ENCODE measurements at regions not wholly inside any gene's neighbourhood (a gene's known extent, or its start where the extent isn't known, plus 50 kb on each side); places are given as distances from the start of the nearest gene placed in this dataset.

- no peaks in the 10 kb centered on the region for H3K4me1 ChIP-seq
- H3K27ac ChIP-seq (replicated peaks) = no peak overlapping the region
- no peak for TF ChIP-seq CTCF (IDR thresholded peaks at IDR 0.05; ENCODE audit: borderline replicate concordance)
- no peaks in the 10 kb centered on the region for H3K36me3 ChIP-seq
- H3K9me3 ChIP-seq (replicated peaks) = no peaks in the 10 kb centered on the region
- no peak overlapping the region for H3K4me3 ChIP-seq
- no peaks in the 10 kb centered on the region for H3K27me3 ChIP-seq (ENCODE audit: low read depth)
- no peak for DNase-seq
- intact Hi-C loops (cut with micrococcal nuclease) = no loop called here
Observed at GRCh38 chr4:165738571-165738970, 134.5 kb upstream of the TLL1 start.

- H3K36me3 ChIP-seq = no peaks in the 10 kb centered on the region
- no peaks in the 10 kb centered on the region for H3K9me3 ChIP-seq (replicated peaks)
- no peak overlapping the region for H3K4me3 ChIP-seq
- DNase-seq = no peak
- H3K4me1 ChIP-seq = no peaks in the 10 kb centered on the region
- no peak overlapping the region for H3K27ac ChIP-seq (replicated peaks)
- TF ChIP-seq CTCF (IDR thresholded peaks at IDR 0.05; ENCODE audit: borderline replicate concordance) = no peak
- H3K27me3 ChIP-seq (ENCODE audit: low read depth) = no peaks in the 10 kb centered on the region
- intact Hi-C loops (cut with micrococcal nuclease) = no loop called here
Observed at GRCh38 chr4:165740911-165741310, 132.1 kb upstream of the TLL1 start.

GRCh38 chr4:165743422-165743821 is 129.6 kb upstream of the TLL1 start:
- Histone ChIP-seq H3K27ac (replicated peaks) (no peak overlapping the region), H3K4me3 (no peak overlapping the region), H3K36me3 (no peaks in the 10 kb centered on the region), H3K4me1 (no peaks in the 10 kb centered on the region), H3K9me3 (replicated peaks) (no peaks in the 10 kb centered on the region), H3K27me3 (ENCODE audit: low read depth) (no peaks in the 10 kb centered on the region)
- intact Hi-C loops (cut with micrococcal nuclease) = no loop called here
- no peak for DNase-seq
- TF ChIP-seq CTCF (IDR thresholded peaks at IDR 0.05; ENCODE audit: borderline replicate concordance) = no peak

- no peak overlapping the region for H3K4me3 ChIP-seq
- no peak overlapping the region for H3K27ac ChIP-seq (replicated peaks)
- no peaks in the 10 kb centered on the region for H3K4me1 ChIP-seq
- H3K36me3 ChIP-seq = no peaks in the 10 kb centered on the region
- no peaks in the 10 kb centered on the region for H3K27me3 ChIP-seq (ENCODE audit: low read depth)
- no peak for TF ChIP-seq CTCF (IDR thresholded peaks at IDR 0.05; ENCODE audit: borderline replicate concordance)
- intact Hi-C loops (cut with micrococcal nuclease) = no loop called here
- H3K9me3 ChIP-seq (replicated peaks) = no peaks in the 10 kb centered on the region
- no peak for DNase-seq
Observed at GRCh38 chr4:165744370-165744769, 128.7 kb upstream of the TLL1 start.

GRCh38 chr4:165748321-165748720 is 124.7 kb upstream of the TLL1 start:
- H3K27ac ChIP-seq (replicated peaks) = no peak overlapping the region
- no peaks in the 10 kb centered on the region for H3K4me1 ChIP-seq
- H3K36me3 ChIP-seq = no peaks in the 10 kb centered on the region
- H3K4me3 ChIP-seq = no peak overlapping the region
- H3K9me3 ChIP-seq (replicated peaks) = no peaks in the 10 kb centered on the region
- DNase-seq = no peak
- no peak for TF ChIP-seq CTCF (IDR thresholded peaks at IDR 0.05; ENCODE audit: borderline replicate concordance)
- intact Hi-C loops (cut with micrococcal nuclease) = no loop called here
- H3K27me3 ChIP-seq (ENCODE audit: low read depth) = no peaks in the 10 kb centered on the region

GRCh38 chr4:165751882-165752281 is 121.2 kb upstream of the TLL1 start:
- no peak for TF ChIP-seq CTCF (IDR thresholded peaks at IDR 0.05; ENCODE audit: borderline replicate concordance)
- Histone ChIP-seq H3K4me1 (no peaks in the 10 kb centered on the region), H3K27ac (replicated peaks) (no peak overlapping the region), H3K36me3 (no peaks in the 10 kb centered on the region), H3K4me3 (no peak overlapping the region), H3K9me3 (replicated peaks) (no peaks in the 10 kb centered on the region), H3K27me3 (ENCODE audit: low read depth) (no peaks in the 10 kb centered on the region)
- DNase-seq = no peak
- intact Hi-C loops (cut with micrococcal nuclease) = no loop called here
